ENCODE measurements at regions not wholly inside any gene's neighbourhood (a gene's known extent, or its start where the extent isn't known, plus 50 kb on each side); places are given as distances from the start of the nearest gene placed in this dataset.

- FAIRE-seq = no peak
- TF ChIP-seq ZBTB49 (CRISPR knock-in tag; IDR thresholded peaks at IDR 0.05; ENCODE audit: borderline replicate concordance) (no peak), CEBPB (tag; IDR thresholded peaks at IDR 0.05) (0 out of 2 replicates have a peak, but pooled peaks have one; percentile 21)
- Histone ChIP-seq H3K27me3 (ENCODE audit: control insufficient read depth in 2 of 2, insufficient read depth in 2 of 2, low read length in 2 of 2) (no peaks in the 10 kb centered on the region), H3K4me1 (replicated peaks in 1 of 2; ENCODE audit: control insufficient read depth in 2 of 2, insufficient read depth in 2 of 2, low read length in 2 of 2) (peaks cover 0 to 2% of the 10 kb centered on the region in 2 experiments; a peak in 1 of 5 replicates), H3K4me2 (ENCODE audit: insufficient read depth, low read length) (no peak overlapping the region), H3K9me3 (replicated peaks; ENCODE audit: control insufficient read depth, insufficient read depth, low read depth, low read length) (no peaks in the 10 kb centered on the region), H2AFZ (ENCODE audit: low read depth, low read length) (no peak overlapping the region), H3K27ac (ENCODE audit: extremely low read depth, low read depth, low read length) (no peak overlapping the region), H3K36me3 (ENCODE audit: control insufficient read depth, insufficient read depth, low read length) (no peaks in the 10 kb centered on the region), H3K4me3 (no peak overlapping the region), H3K9ac (ENCODE audit: insufficient read depth in 1 of 2, low read depth in 2 of 2, low read length in 2 of 2) (no peak overlapping the region), H3K79me2 (ENCODE audit: control insufficient read depth, insufficient read depth, low read length) (no peaks in the 10 kb centered on the region), H4K20me1 (replicated peaks; ENCODE audit: control insufficient read depth, insufficient read depth, low read length) (no peaks in the 10 kb centered on the region), H3K9me1 (ENCODE audit: control insufficient read depth, insufficient read depth, low read length) (no peaks in the 10 kb centered on the region)
- no TSS peak for BruUV-seq (replicated peaks)
- no peak for DNase-seq (ENCODE audit: extremely low read depth in 1 of 4, low spot score in 3 of 4)
- ChIA-PET POLR2A (no interaction called here), CTCF (ENCODE audit: low intra/inter-chr PET ratio) (no interaction called here)
- intact Hi-C loops (cut with micrococcal nuclease) (no loop called here), in situ Hi-C loops (cut with MboI) (no loop called here)
- no peak for ATAC-seq
- 93% methylated on average over 3 of the region's 3 CpGs for WGBS (ENCODE audit: insufficient coverage, low coverage, missing lambda C conversion rate)
Measured at GRCh38 chr14:71452987-71453386, 479.2 kb upstream of the RGS6 start.

- no peaks in the 10 kb centered on the region for H3K9me1 ChIP-seq (ENCODE audit: control insufficient read depth, insufficient read depth, low read length)
- WGBS (ENCODE audit: insufficient coverage, low coverage, missing lambda C conversion rate) = 33% methylated on average over 2 of the region's 2 CpGs
- ChIA-PET CTCF (ENCODE audit: low intra/inter-chr PET ratio) (no interaction called here), POLR2A (no interaction called here)
- H3K79me2 ChIP-seq (ENCODE audit: control insufficient read depth, insufficient read depth, low read length) = no peaks in the 10 kb centered on the region
- no peak overlapping the region for H3K27ac ChIP-seq (ENCODE audit: extremely low read depth, low read depth, low read length)
- H3K9me3 ChIP-seq (replicated peaks; ENCODE audit: control insufficient read depth, insufficient read depth, low read depth, low read length) = no peaks in the 10 kb centered on the region
- ATAC-seq (no peak), DNase-seq (ENCODE audit: extremely low read depth in 1 of 4, low spot score in 3 of 4) (no peak), FAIRE-seq (no peak)
- H3K27me3 ChIP-seq (ENCODE audit: control insufficient read depth in 2 of 2, insufficient read depth in 2 of 2, low read length in 2 of 2) = no peaks in the 10 kb centered on the region
- no peak overlapping the region for H3K4me3 ChIP-seq
- intact Hi-C loops (cut with micrococcal nuclease) (no loop called here), in situ Hi-C loops (cut with MboI) (no loop called here)
- H3K36me3 ChIP-seq (ENCODE audit: control insufficient read depth, insufficient read depth, low read length) = no peaks in the 10 kb centered on the region
- no peaks in the 10 kb centered on the region for H4K20me1 ChIP-seq (replicated peaks; ENCODE audit: control insufficient read depth, insufficient read depth, low read length)
- H2AFZ ChIP-seq (ENCODE audit: low read depth, low read length) = no peak overlapping the region
- H3K9ac ChIP-seq (ENCODE audit: insufficient read depth in 1 of 2, low read depth in 2 of 2, low read length in 2 of 2) = no peak overlapping the region
- H3K4me2 ChIP-seq (ENCODE audit: insufficient read depth, low read length) = no peak overlapping the region
- TF ChIP-seq ARID1B (IDR thresholded peaks at IDR 0.05) (no peak), ESRRA (IDR thresholded peaks at IDR 0.05; ENCODE audit: borderline replicate concordance, low read depth) (peak; percentile 97), RBM25 (IDR thresholded peaks at IDR 0.05; ENCODE audit: low read depth, low read length, severe bottlenecking) (peak; percentile 53)
- H3K4me1 ChIP-seq (replicated peaks in 1 of 2; ENCODE audit: control insufficient read depth in 2 of 2, insufficient read depth in 2 of 2, low read length in 2 of 2) = peaks cover 0 to 2% of the 10 kb centered on the region in 2 experiments; a peak in 1 of 5 replicates
- BruUV-seq (replicated peaks) = no TSS peak
Measured at GRCh38 chr14:71454010-71454409, 478.2 kb upstream of the RGS6 start.

Measured in K562 (cell line).